ENCODE measurements at regions not wholly inside any gene's neighbourhood (a gene's known extent, or its start where the extent isn't known, plus 50 kb on each side); places are given as distances from the start of the nearest gene placed in this dataset.

DNA sequence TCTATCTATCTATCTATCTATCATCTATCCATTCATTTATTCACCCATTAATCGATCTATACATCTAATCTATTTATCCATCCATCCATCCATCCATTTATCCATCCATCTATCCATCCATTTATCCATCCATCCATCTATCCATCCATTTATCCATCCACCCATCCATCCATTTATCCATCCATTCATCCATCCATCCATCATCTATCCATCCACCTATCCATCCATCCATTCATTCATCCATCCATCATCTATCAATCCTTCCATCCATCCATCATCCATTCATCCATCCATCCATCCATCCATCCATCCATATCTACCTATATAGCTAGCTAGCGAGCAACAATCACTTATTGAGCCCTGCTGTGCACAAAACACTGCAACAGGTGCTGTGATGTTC is 953.1 kb upstream of the ZNF722 start:
- 39 to 42% methylated on average over 2 of the region's 2 CpGs for WGBS, 2 donors

DNA sequence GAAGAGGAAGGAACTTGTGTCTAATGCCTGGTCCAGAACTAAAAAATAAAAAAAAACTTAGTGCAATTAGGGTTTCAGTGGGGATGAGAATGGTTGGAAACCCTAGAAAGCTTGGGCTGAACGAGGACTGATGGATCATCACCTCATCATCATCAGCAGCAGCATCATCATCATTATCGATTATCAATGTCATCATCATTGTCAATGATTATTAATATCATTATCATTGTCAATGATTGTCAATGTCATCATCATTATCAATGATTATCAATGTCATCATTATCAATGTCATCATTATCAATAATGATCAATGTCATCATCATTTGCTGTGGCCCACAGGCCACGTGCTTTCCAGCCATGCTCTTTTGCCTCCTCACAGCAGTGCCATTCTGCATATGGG is 952.0 kb upstream of the ZNF722 start:
- ATAC-seq (ENCODE audit: insufficient read depth, low FRiP score) (no peak), DNase-seq (no peak)
- no peaks in the 10 kb centered on the region for H3K4me1 ChIP-seq (ENCODE audit: control insufficient read depth in 5 of 5, insufficient read depth in 5 of 5, low read length in 5 of 5)
- H3K9me3 ChIP-seq (ENCODE audit: control insufficient read depth in 4 of 4, insufficient read depth in 3 of 4, low read length in 3 of 4) = peaks cover 0 to 35% (median 16%) of the 10 kb centered on the region in 4 donors
- H3K27ac ChIP-seq (ENCODE audit: low read depth in 1 of 2, low read length in 1 of 2) = no peak overlapping the region
- no peaks in the 10 kb centered on the region for H3K36me3 ChIP-seq (ENCODE audit: control insufficient read depth in 4 of 4, insufficient read depth in 4 of 4, low read length in 4 of 4)
- H3K9ac ChIP-seq (ENCODE audit: insufficient read depth in 1 of 2, low read length in 2 of 2) = no peak overlapping the region
- H3K27me3 ChIP-seq (ENCODE audit: control insufficient read depth in 3 of 3, insufficient read depth in 3 of 3, low read length in 2 of 3) = no peaks in the 10 kb centered on the region
- TF ChIP-seq, protein P1, sequence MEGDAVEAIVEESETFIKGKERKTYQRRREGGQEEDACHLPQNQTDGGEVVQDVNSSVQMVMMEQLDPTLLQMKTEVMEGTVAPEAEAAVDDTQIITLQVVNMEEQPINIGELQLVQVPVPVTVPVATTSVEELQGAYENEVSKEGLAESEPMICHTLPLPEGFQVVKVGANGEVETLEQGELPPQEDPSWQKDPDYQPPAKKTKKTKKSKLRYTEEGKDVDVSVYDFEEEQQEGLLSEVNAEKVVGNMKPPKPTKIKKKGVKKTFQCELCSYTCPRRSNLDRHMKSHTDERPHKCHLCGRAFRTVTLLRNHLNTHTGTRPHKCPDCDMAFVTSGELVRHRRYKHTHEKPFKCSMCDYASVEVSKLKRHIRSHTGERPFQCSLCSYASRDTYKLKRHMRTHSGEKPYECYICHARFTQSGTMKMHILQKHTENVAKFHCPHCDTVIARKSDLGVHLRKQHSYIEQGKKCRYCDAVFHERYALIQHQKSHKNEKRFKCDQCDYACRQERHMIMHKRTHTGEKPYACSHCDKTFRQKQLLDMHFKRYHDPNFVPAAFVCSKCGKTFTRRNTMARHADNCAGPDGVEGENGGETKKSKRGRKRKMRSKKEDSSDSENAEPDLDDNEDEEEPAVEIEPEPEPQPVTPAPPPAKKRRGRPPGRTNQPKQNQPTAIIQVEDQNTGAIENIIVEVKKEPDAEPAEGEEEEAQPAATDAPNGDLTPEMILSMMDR (IDR thresholded peaks at IDR 0.05; ENCODE audit: control extremely low read depth, extremely low read depth) = no peak
- 66 to 74% methylated on average over 3 of the region's 3 CpGs for WGBS, 2 donors
- no peak overlapping the region for H3K4me3 ChIP-seq

More for the DNA sequence above, 953.1 kb upstream of the ZNF722 start:
- no peak for DNase-seq
- H3K27ac ChIP-seq (ENCODE audit: low read depth in 1 of 2, low read length in 1 of 2) = no peak overlapping the region
- TF ChIP-seq, protein P1 (IDR thresholded peaks at IDR 0.05; ENCODE audit: control extremely low read depth, extremely low read depth) = no peak
- no peak overlapping the region for H3K9ac ChIP-seq (ENCODE audit: insufficient read depth in 1 of 2, low read length in 2 of 2)
- no peak overlapping the region for H3K4me3 ChIP-seq
- H3K36me3 ChIP-seq (ENCODE audit: control insufficient read depth in 4 of 4, insufficient read depth in 4 of 4, low read length in 4 of 4) = no peaks in the 10 kb centered on the region
- H3K27me3 ChIP-seq (ENCODE audit: control insufficient read depth in 3 of 3, insufficient read depth in 3 of 3, low read length in 2 of 3) = no peaks in the 10 kb centered on the region
- H3K4me1 ChIP-seq (ENCODE audit: control insufficient read depth in 5 of 5, insufficient read depth in 5 of 5, low read length in 5 of 5) = no peaks in the 10 kb centered on the region
- peaks cover 0 to 41% (median 19%) of the 10 kb centered on the region in 4 donors for H3K9me3 ChIP-seq (ENCODE audit: control insufficient read depth in 4 of 4, insufficient read depth in 3 of 4, low read length in 3 of 4)
- no peak for ATAC-seq (ENCODE audit: insufficient read depth, low FRiP score)

DNA sequence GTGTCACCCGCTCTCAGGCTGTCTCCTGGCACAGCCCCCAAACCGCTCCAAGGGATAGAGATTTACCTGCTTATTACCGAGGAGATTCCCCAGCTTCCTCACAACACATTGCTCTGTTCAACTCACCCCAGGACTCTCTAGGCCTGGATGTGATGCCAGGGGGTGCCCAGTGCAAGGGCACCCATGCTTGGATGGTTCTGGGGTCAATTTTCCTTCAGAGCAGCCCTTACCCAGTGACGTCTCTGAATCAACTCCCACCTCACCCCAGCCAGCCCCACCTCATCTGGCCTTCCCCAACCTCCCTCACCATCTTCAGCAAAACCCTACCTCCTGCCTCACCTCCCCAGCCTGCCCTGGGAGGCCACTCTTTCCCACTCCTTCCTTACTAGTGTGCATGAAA is 951.6 kb upstream of the ZNF722 start:
- Histone ChIP-seq H3K4me3 (no peak overlapping the region), H3K27me3 (ENCODE audit: control insufficient read depth in 3 of 3, insufficient read depth in 3 of 3, low read length in 2 of 3) (no peaks in the 10 kb centered on the region), H3K9ac (ENCODE audit: insufficient read depth in 1 of 2, low read length in 2 of 2) (no peak overlapping the region), H3K36me3 (ENCODE audit: control insufficient read depth in 4 of 4, insufficient read depth in 4 of 4, low read length in 4 of 4) (no peaks in the 10 kb centered on the region), H3K9me3 (ENCODE audit: control insufficient read depth in 4 of 4, insufficient read depth in 3 of 4, low read length in 3 of 4) (peaks cover 0 to 35% (median 16%) of the 10 kb centered on the region in 4 donors), H3K4me1 (ENCODE audit: control insufficient read depth in 5 of 5, insufficient read depth in 5 of 5, low read length in 5 of 5) (no peaks in the 10 kb centered on the region), H3K27ac (ENCODE audit: low read depth in 1 of 2, low read length in 1 of 2) (no peak overlapping the region)
- DNase-seq (no peak), ATAC-seq (ENCODE audit: insufficient read depth, low FRiP score) (no peak)
- WGBS, 2 donors = 72 to 81% methylated on average over 4 of the region's 4 CpGs
- TF ChIP-seq, protein P1 (IDR thresholded peaks at IDR 0.05; ENCODE audit: control extremely low read depth, extremely low read depth) = no peak

DNA sequence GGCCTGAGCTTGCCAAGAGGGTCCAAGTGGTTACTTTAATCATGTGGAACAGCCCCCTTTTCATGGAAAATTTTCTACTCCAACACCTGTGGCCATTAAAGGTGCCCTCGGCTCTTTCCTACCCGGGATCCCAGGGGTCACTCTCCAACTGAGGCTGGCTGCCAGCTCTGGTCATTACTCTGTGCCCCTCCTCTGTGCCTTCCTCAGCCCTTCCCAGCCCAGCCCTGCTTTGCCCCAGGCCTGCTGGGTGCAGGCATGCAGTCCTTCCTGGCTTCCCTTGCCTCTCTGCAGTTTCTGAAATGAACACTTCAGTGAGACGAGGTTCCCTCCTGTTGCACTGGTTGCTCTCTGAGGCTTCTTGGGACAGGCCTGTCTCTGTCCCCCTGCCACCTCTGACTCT is 951.1 kb upstream of the ZNF722 start:
- no peaks in the 10 kb centered on the region for H3K36me3 ChIP-seq (ENCODE audit: control insufficient read depth in 4 of 4, insufficient read depth in 4 of 4, low read length in 4 of 4)
- H3K4me1 ChIP-seq (ENCODE audit: control insufficient read depth in 5 of 5, insufficient read depth in 5 of 5, low read length in 5 of 5) = no peaks in the 10 kb centered on the region
- DNase-seq = no peak
- no peak overlapping the region for H3K27ac ChIP-seq (ENCODE audit: low read depth in 1 of 2, low read length in 1 of 2)
- 67 to 68% methylated on average over 3 of the region's 3 CpGs for WGBS, 2 donors
- H3K9me3 ChIP-seq (ENCODE audit: control insufficient read depth in 4 of 4, insufficient read depth in 3 of 4, low read length in 3 of 4) = peaks cover 0 to 35% (median 16%) of the 10 kb centered on the region in 4 donors
- no peaks in the 10 kb centered on the region for H3K27me3 ChIP-seq (ENCODE audit: control insufficient read depth in 3 of 3, insufficient read depth in 3 of 3, low read length in 2 of 3)
- H3K9ac ChIP-seq (ENCODE audit: insufficient read depth in 1 of 2, low read length in 2 of 2) = no peak overlapping the region
- TF ChIP-seq, protein P1 (IDR thresholded peaks at IDR 0.05; ENCODE audit: control extremely low read depth, extremely low read depth) = no peak
- no peak overlapping the region for H3K4me3 ChIP-seq
- ATAC-seq (ENCODE audit: insufficient read depth, low FRiP score) = no peak
